ENCODE measurements at regions not wholly inside any gene's neighbourhood (a gene's known extent, or its start where the extent isn't known, plus 50 kb on each side); places are given as distances from the start of the nearest gene placed in this dataset.

DNA sequence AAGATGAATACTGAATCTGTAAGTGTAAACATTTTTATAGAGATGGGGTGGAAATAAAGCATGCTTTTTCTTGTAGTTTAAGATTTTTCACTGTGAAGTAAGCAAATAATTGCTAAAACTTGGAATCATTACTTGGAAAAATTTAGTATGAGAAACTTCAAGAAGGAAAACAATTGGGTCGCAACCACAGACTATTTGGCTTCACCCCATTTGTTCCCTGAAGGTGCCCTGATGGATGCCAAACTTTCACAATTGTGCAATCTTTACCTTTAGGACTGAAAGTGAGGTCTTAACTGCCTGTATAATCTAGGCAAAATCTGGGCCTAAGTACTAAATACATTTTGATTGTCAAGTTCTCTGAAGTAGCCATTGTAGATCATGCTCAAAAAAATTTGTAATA, 330.1 kb downstream of the HDGFL1 start:
- H3K27ac ChIP-seq (ENCODE audit: low read depth, low read length): no peak overlapping the region
- H3K27me3 ChIP-seq (ENCODE audit: control insufficient read depth in 3 of 3, insufficient read depth in 3 of 3, low read length in 3 of 3): no peaks in the 10 kb centered on the region
- no peak overlapping the region for H3K4me3 ChIP-seq (ENCODE audit: low read length in 3 of 3)
- no peaks in the 10 kb centered on the region for H3K4me1 ChIP-seq (ENCODE audit: control insufficient read depth in 3 of 3, insufficient read depth in 3 of 3, low read length in 3 of 3)
- H3K9me3 ChIP-seq (ENCODE audit: control insufficient read depth in 3 of 3, low read length in 3 of 3): no peaks in the 10 kb centered on the region
- H3K36me3 ChIP-seq (ENCODE audit: control insufficient read depth in 3 of 3, insufficient read depth in 3 of 3, low read length in 3 of 3): no peaks in the 10 kb centered on the region
- H3K9ac ChIP-seq (ENCODE audit: low read depth in 1 of 3, low read length in 3 of 3): no peak overlapping the region

DNA sequence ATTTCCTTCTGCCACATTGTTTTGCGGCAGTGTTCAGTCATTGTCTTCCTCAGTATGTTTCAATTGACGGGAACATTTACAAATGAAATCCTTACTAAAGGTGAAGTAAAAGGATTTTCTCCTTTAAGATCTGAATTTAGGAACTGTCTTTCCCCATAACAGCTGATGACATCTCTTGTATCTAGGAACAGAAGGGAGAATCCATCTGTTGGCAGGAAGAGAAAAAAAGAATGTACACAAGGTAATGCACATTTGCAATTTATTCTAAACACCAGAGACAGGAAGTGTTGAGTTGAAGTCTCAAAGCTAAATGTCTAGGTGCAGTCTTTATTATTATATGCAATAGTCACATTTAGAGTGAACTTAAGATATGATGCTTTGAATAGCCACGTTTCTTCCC, 334.5 kb downstream of the HDGFL1 start:
- Histone ChIP-seq H3K9ac (ENCODE audit: low read depth in 1 of 3, low read length in 3 of 3) (no peak overlapping the region), H3K27ac (ENCODE audit: low read depth, low read length) (no peak overlapping the region), H3K4me1 (ENCODE audit: control insufficient read depth in 3 of 3, insufficient read depth in 3 of 3, low read length in 3 of 3) (no peaks in the 10 kb centered on the region), H3K36me3 (ENCODE audit: control insufficient read depth in 3 of 3, insufficient read depth in 3 of 3, low read length in 3 of 3) (no peaks in the 10 kb centered on the region), H3K4me3 (ENCODE audit: low read length in 3 of 3) (no peak overlapping the region), H3K9me3 (ENCODE audit: control insufficient read depth in 3 of 3, low read length in 3 of 3) (no peaks in the 10 kb centered on the region), H3K27me3 (ENCODE audit: control insufficient read depth in 3 of 3, insufficient read depth in 3 of 3, low read length in 3 of 3) (no peaks in the 10 kb centered on the region)

DNA sequence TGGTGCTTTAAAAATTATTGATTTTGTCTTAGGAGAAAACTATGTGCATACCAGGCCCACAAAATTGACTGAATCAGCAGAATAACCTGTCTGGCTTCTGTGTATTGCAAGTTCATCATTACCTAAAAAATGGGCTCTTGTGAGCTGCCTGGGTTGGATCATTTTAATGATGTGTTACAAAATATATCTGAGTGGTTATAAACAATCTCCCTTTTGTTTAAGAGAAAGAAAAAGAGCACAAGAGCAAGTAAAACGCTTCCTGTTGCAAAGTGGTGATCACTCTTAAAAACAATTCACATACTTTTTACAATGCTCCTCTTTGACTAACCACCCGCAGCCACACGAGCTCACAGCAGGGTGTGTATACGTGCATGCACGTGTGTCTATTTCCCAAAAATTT, 335.1 kb downstream of the HDGFL1 start:
- Histone ChIP-seq H3K27me3 (ENCODE audit: control insufficient read depth in 3 of 3, insufficient read depth in 3 of 3, low read length in 3 of 3) (no peaks in the 10 kb centered on the region), H3K4me1 (ENCODE audit: control insufficient read depth in 3 of 3, insufficient read depth in 3 of 3, low read length in 3 of 3) (no peaks in the 10 kb centered on the region), H3K4me3 (ENCODE audit: low read length in 3 of 3) (no peak overlapping the region), H3K9ac (ENCODE audit: low read depth in 1 of 3, low read length in 3 of 3) (no peak overlapping the region), H3K9me3 (ENCODE audit: control insufficient read depth in 3 of 3, low read length in 3 of 3) (no peaks in the 10 kb centered on the region), H3K36me3 (ENCODE audit: control insufficient read depth in 3 of 3, insufficient read depth in 3 of 3, low read length in 3 of 3) (no peaks in the 10 kb centered on the region), H3K27ac (ENCODE audit: low read depth, low read length) (no peak overlapping the region)

DNA sequence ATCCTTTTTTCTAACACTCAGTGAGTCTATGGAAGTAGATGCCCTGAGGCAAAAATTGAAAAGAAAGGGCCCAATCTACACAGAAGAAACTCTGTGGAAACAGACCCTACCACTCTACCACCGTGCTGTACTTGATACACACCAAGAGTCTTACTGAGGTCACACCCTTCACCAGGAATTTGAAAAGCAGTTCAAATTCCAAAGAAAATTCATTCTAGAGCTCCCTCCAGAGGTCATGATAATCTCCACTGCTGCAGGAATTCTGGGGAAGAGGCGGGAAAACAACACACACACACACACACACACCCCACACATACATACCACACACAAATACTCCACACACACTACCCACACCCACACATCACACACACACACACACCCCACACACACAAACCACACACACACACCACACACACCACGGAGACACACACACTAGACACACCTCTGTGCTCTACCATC, 336.8 kb downstream of the HDGFL1 start:
- no peak overlapping the region for H3K9ac ChIP-seq (ENCODE audit: low read depth in 1 of 3, low read length in 3 of 3)
- H3K9me3 ChIP-seq (ENCODE audit: control insufficient read depth in 3 of 3, low read length in 3 of 3): no peaks in the 10 kb centered on the region
- no peak overlapping the region for H3K27ac ChIP-seq (ENCODE audit: low read depth, low read length)

DNA sequence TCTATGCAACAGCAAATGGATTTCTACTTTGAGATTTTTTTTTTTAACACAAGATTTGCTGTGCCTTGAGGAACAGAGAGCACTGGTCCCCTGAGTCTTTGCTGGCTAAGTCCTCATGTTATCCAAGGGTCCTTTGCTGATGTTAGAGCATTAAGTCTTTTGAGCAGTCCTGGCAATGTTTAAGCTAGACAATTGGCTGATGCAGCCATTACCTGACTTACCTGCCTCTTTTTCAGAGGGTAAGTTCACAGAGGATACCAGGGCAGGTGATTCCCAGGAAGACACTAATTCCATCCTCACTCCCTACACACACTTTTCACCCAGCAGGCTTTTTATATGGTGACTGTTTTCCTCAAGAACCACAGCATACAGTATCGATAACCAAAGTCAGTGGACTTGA, 337.7 kb downstream of the HDGFL1 start:
- Histone ChIP-seq H3K9ac (ENCODE audit: low read depth in 1 of 3, low read length in 3 of 3) (no peak overlapping the region), H3K9me3 (ENCODE audit: control insufficient read depth in 3 of 3, low read length in 3 of 3) (no peaks in the 10 kb centered on the region)

More for the DNA sequence above, 336.8 kb downstream of the HDGFL1 start:
- H3K36me3 ChIP-seq (ENCODE audit: control insufficient read depth in 3 of 3, insufficient read depth in 3 of 3, low read length in 3 of 3): no peaks in the 10 kb centered on the region
- no peaks in the 10 kb centered on the region for H3K27me3 ChIP-seq (ENCODE audit: control insufficient read depth in 3 of 3, insufficient read depth in 3 of 3, low read length in 3 of 3)
- no peak overlapping the region for H3K4me3 ChIP-seq (ENCODE audit: low read length in 3 of 3)
- H3K4me1 ChIP-seq (ENCODE audit: control insufficient read depth in 3 of 3, insufficient read depth in 3 of 3, low read length in 3 of 3): no peaks in the 10 kb centered on the region

DNA sequence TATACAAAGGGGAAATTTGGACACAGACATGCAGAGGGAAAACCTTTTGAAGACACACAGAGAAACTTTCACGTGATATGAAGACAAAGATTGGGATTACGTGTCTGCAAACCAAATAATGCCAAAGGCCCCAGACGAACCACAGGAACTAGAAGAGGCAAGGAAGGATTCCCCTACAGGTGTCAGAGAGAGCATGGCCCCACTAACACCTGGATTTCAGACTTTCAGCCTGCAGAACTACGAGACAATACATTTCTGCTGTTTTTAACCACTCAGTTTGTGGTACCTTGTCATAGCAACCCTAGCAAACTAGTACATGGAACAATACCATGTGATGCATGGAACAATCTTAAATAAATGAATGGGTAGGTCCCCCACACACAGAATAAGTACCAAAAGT, 341.0 kb downstream of the HDGFL1 start:
- Histone ChIP-seq H3K27ac (ENCODE audit: low read depth, low read length) (no peak overlapping the region), H3K9me3 (ENCODE audit: control insufficient read depth in 3 of 3, low read length in 3 of 3) (no peaks in the 10 kb centered on the region), H3K9ac (ENCODE audit: low read depth in 1 of 3, low read length in 3 of 3) (no peak overlapping the region), H3K27me3 (ENCODE audit: control insufficient read depth in 3 of 3, insufficient read depth in 3 of 3, low read length in 3 of 3) (no peaks in the 10 kb centered on the region), H3K4me1 (ENCODE audit: control insufficient read depth in 3 of 3, insufficient read depth in 3 of 3, low read length in 3 of 3) (no peaks in the 10 kb centered on the region), H3K4me3 (ENCODE audit: low read length in 3 of 3) (no peak overlapping the region), H3K36me3 (ENCODE audit: control insufficient read depth in 3 of 3, insufficient read depth in 3 of 3, low read length in 3 of 3) (no peaks in the 10 kb centered on the region)

More for the DNA sequence above, 337.7 kb downstream of the HDGFL1 start:
- Histone ChIP-seq H3K36me3 (ENCODE audit: control insufficient read depth in 3 of 3, insufficient read depth in 3 of 3, low read length in 3 of 3) (no peaks in the 10 kb centered on the region), H3K27me3 (ENCODE audit: control insufficient read depth in 3 of 3, insufficient read depth in 3 of 3, low read length in 3 of 3) (no peaks in the 10 kb centered on the region), H3K4me3 (ENCODE audit: low read length in 3 of 3) (no peak overlapping the region), H3K4me1 (ENCODE audit: control insufficient read depth in 3 of 3, insufficient read depth in 3 of 3, low read length in 3 of 3) (no peaks in the 10 kb centered on the region), H3K27ac (ENCODE audit: low read depth, low read length) (no peak overlapping the region)

DNA sequence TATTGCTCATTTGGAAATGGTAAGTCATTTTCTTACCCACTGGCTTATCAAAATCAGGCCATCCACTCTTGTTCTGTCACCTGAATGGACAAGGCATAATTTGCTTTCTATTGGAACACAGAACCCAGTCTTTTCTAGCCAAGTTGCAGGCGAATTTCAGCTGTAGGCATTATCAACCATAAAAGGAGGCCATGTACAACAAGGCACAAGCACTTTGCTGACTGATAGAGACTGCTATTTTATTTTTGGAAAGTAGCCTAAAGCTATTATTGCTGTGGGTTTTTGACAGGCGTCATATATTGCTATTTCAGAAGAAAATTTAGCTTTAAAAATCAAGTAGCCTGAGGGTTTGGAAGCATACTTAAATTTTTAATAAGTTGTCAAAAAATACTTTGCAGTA, 344.2 kb downstream of the HDGFL1 start:
- H3K4me3 ChIP-seq (ENCODE audit: low read length in 3 of 3): no peak overlapping the region
- H3K36me3 ChIP-seq (ENCODE audit: control insufficient read depth in 3 of 3, insufficient read depth in 3 of 3, low read length in 3 of 3): no peaks in the 10 kb centered on the region
- H3K27ac ChIP-seq (ENCODE audit: low read depth, low read length): no peak overlapping the region
- H3K4me1 ChIP-seq (ENCODE audit: control insufficient read depth in 3 of 3, insufficient read depth in 3 of 3, low read length in 3 of 3): no peaks in the 10 kb centered on the region
- H3K9me3 ChIP-seq (ENCODE audit: control insufficient read depth in 3 of 3, low read length in 3 of 3): no peaks in the 10 kb centered on the region
- H3K9ac ChIP-seq (ENCODE audit: low read depth in 1 of 3, low read length in 3 of 3): no peak overlapping the region
- H3K27me3 ChIP-seq (ENCODE audit: control insufficient read depth in 3 of 3, insufficient read depth in 3 of 3, low read length in 3 of 3): no peaks in the 10 kb centered on the region

DNA sequence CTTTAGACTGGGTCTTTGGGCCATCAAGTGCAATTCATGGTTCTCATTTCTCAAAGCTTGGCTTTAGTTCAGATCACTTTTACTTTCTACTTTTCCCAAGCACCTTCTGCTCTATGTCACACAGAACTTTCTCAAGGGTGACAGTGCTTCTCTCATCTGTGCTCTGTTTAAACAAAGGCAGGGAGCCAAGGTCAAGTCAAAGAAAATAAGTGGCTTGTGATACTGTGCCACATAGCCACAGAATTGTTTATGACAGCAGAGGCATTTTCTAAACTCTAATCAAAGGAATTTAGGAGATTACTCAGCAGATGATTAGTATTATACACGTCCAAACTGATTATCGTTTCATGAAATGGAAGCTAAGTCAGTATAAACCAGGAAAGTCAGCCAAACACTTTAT, 348.0 kb downstream of the HDGFL1 start:
- Histone ChIP-seq H3K4me1 (ENCODE audit: control insufficient read depth in 3 of 3, insufficient read depth in 3 of 3, low read length in 3 of 3) (no peaks in the 10 kb centered on the region), H3K4me3 (ENCODE audit: low read length in 3 of 3) (no peak overlapping the region), H3K9ac (ENCODE audit: low read depth in 1 of 3, low read length in 3 of 3) (no peak overlapping the region), H3K27ac (ENCODE audit: low read depth, low read length) (no peak overlapping the region), H3K36me3 (ENCODE audit: control insufficient read depth in 3 of 3, insufficient read depth in 3 of 3, low read length in 3 of 3) (no peaks in the 10 kb centered on the region), H3K9me3 (ENCODE audit: control insufficient read depth in 3 of 3, low read length in 3 of 3) (no peaks in the 10 kb centered on the region), H3K27me3 (ENCODE audit: control insufficient read depth in 3 of 3, insufficient read depth in 3 of 3, low read length in 3 of 3) (no peaks in the 10 kb centered on the region)

DNA sequence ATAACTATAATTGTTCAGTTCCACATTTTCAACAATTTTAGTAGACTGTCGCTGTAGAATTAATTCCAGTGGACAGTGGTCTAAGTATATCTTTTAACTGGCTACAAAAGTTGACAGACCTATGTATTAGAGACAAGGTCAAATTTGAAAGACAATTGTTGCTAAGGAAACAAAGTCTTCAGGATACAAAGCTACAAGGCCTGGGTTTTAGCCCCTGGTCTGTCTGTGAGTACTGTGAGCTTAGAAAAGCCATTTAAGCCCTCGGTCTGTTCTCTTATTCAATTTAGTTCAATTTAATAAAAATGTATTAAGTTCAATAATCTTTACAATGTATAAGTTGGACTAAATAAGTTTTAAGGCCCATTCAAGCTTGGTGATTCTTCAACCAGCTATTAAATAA, 352.5 kb downstream of the HDGFL1 start:
- Histone ChIP-seq H3K4me3 (ENCODE audit: low read length in 3 of 3) (no peak overlapping the region), H3K27me3 (ENCODE audit: control insufficient read depth in 3 of 3, insufficient read depth in 3 of 3, low read length in 3 of 3) (no peaks in the 10 kb centered on the region), H3K9ac (ENCODE audit: low read depth in 1 of 3, low read length in 3 of 3) (no peak overlapping the region), H3K9me3 (ENCODE audit: control insufficient read depth in 3 of 3, low read length in 3 of 3) (no peaks in the 10 kb centered on the region), H3K4me1 (ENCODE audit: control insufficient read depth in 3 of 3, insufficient read depth in 3 of 3, low read length in 3 of 3) (peaks cover 0 to 2% (median 0%) of the 10 kb centered on the region in 3 donors), H3K36me3 (ENCODE audit: control insufficient read depth in 3 of 3, insufficient read depth in 3 of 3, low read length in 3 of 3) (no peaks in the 10 kb centered on the region), H3K27ac (ENCODE audit: low read depth, low read length) (no peak overlapping the region)

DNA sequence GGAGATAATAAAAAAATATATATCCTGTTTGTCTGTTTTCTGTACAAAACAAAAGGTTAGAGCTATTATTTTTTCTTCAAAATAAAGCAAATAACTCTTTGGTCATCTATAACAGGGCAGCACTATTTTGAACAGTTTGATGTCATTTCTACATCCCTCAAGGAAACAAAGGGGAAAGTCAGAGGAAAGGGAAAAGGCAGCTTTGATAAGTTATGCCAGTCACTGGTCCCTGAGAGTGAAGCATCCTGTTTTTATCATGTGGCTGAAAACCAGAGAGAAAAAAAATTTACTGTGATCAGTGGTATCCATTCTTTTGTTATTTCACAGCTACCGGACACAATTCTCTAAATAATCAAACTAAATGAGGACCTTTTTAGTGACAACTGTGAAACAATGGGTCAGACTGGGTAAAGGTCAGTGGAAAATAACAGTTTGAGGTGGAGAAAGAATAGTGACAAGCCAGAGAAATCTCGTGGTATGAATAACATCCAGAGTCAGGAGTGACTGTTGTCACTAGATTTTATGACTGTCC, 356.0 kb downstream of the HDGFL1 start:
- Histone ChIP-seq H3K4me1 (ENCODE audit: control insufficient read depth in 3 of 3, insufficient read depth in 3 of 3, low read length in 3 of 3) (peaks cover 0 to 3% (median 2%) of the 10 kb centered on the region in 3 donors), H3K27ac (ENCODE audit: low read depth, low read length) (no peak overlapping the region), H3K27me3 (ENCODE audit: control insufficient read depth in 3 of 3, insufficient read depth in 3 of 3, low read length in 3 of 3) (no peaks in the 10 kb centered on the region), H3K9me3 (ENCODE audit: control insufficient read depth in 3 of 3, low read length in 3 of 3) (no peaks in the 10 kb centered on the region), H3K4me3 (ENCODE audit: low read length in 3 of 3) (no peak overlapping the region), H3K9ac (ENCODE audit: low read depth in 1 of 3, low read length in 3 of 3) (no peak overlapping the region), H3K36me3 (ENCODE audit: control insufficient read depth in 3 of 3, insufficient read depth in 3 of 3, low read length in 3 of 3) (no peaks in the 10 kb centered on the region)
